Astrocyte (in vitro differentiated cells and primary cell): ENCODE measurements at regions not wholly inside any gene's neighbourhood (a gene's known extent, or its start where the extent isn't known, plus 50 kb on each side); places are given as distances from the start of the nearest gene placed in this dataset.

Source experiments
- DNase-seq: peaks from one replicate; pipeline ENCODE4 v3.0.0-alpha.2; 2010; ENCODE audit warnings: low read depth
- FAIRE-seq: peaks from 2 replicates; lab custom pipeline; 2011; peaks lifted over from hg19 to GRCh38; lab: Jason Lieb, UNC
- H2AFZ ChIP-seq: 2 replicates; pipeline ENCODE4 v1.6.0; 2012; ENCODE audit warnings: low read depth, low read length, inconsistent platforms
- H3K27ac ChIP-seq: 2 replicates; pipeline ENCODE4 v1.5.1; 2011; ENCODE audit warnings: low read depth, low read length, inconsistent platforms
- H3K27me3 ChIP-seq: 2 replicates; pipeline ENCODE4 v1.6.0; 2011; ENCODE audit warnings: low read length, inconsistent platforms; ENCODE audit not compliant: insufficient read depth
- H3K36me3 ChIP-seq: 2 replicates; pipeline ENCODE4 v1.5.1; 2011; ENCODE audit warnings: low read length, inconsistent platforms; ENCODE audit not compliant: insufficient read depth
- H3K4me1 ChIP-seq: 2 replicates; pipeline ENCODE4 v1.5.1; 2011; ENCODE audit warnings: low read length, inconsistent platforms; ENCODE audit not compliant: insufficient read depth
- H3K4me2 ChIP-seq: 2 replicates; pipeline ENCODE4 v1.6.0; 2012; ENCODE audit warnings: low read length, inconsistent platforms
- H3K4me3 ChIP-seq: 2 replicates; pipeline ENCODE4 v1.5.1; 2011; ENCODE audit warnings: low read depth, mild to moderate bottlenecking, low read length, inconsistent platforms; ENCODE audit not compliant: insufficient read depth
- H3K79me2 ChIP-seq: 2 replicates; pipeline ENCODE4 v1.6.0; 2012; ENCODE audit warnings: mild to moderate bottlenecking, low read length, inconsistent platforms; ENCODE audit not compliant: insufficient read depth
- H3K9ac ChIP-seq: 2 replicates; pipeline ENCODE4 v1.6.0; 2012; ENCODE audit warnings: mild to moderate bottlenecking, low read length, inconsistent platforms
- H3K9me3 ChIP-seq: 2 replicates; pipeline ENCODE4 v1.5.1; 2012; ENCODE audit warnings: low read depth, mild to moderate bottlenecking, low read length, inconsistent platforms; ENCODE audit not compliant: insufficient read depth
- H4K20me1 ChIP-seq: 2 replicates; pipeline ENCODE4 v1.6.0; 2012; ENCODE audit warnings: low read length, inconsistent platforms; ENCODE audit not compliant: insufficient read depth
- H3K27ac Mint-ChIP-seq: one replicate; pipeline ENCODE4 v1.8.0; 2021; ENCODE audit warnings: mild to moderate bottlenecking, mixed read lengths; ENCODE audit not compliant: unreplicated experiment
- H3K27me3 Mint-ChIP-seq: one replicate; pipeline ENCODE4 v1.8.0; 2021; ENCODE audit warnings: low read depth, mixed read lengths; ENCODE audit not compliant: unreplicated experiment
- H3K36me3 Mint-ChIP-seq: one replicate; pipeline ENCODE4 v1.8.0; 2021; ENCODE audit warnings: low read depth, mixed read lengths; ENCODE audit not compliant: unreplicated experiment
- H3K4me1 Mint-ChIP-seq: one replicate; pipeline ENCODE4 v1.8.0; 2021; ENCODE audit warnings: low read depth, mixed read lengths; ENCODE audit not compliant: unreplicated experiment
- H3K4me3 Mint-ChIP-seq: one replicate; pipeline ENCODE4 v1.8.0; 2021; ENCODE audit warnings: mild to moderate bottlenecking, moderate library complexity, mixed read lengths; ENCODE audit not compliant: unreplicated experiment
- H3K9me3 Mint-ChIP-seq: one replicate; pipeline ENCODE4 v1.8.0; 2021; ENCODE audit warnings: mild to moderate bottlenecking, mixed read lengths; ENCODE audit not compliant: unreplicated experiment
- CTCF ChIP-seq: IDR thresholded peaks from 2 replicates; pipeline ENCODE4 v1.5.1; 2011; ENCODE audit warnings: low read depth, mild to moderate bottlenecking, inconsistent platforms, low read length, moderate library complexity; ENCODE audit not compliant: insufficient read depth
- EZH2 ChIP-seq: IDR thresholded peaks from 2 replicates; pipeline ENCODE4 v1.6.1; 2012; ENCODE audit warnings: mild to moderate bottlenecking, low read length, inconsistent platforms; ENCODE audit not compliant: insufficient read depth

- Histone ChIP-seq H3K4me1 (no peaks in the 10 kb centered on the region), H3K9ac (no peak overlapping the region), H3K27me3 (peaks cover 19% of the 10 kb centered on the region), H4K20me1 (no peaks in the 10 kb centered on the region), H3K27ac (no peak overlapping the region), H2AFZ (no peak overlapping the region), H3K4me3 (no peak overlapping the region), H3K36me3 (no peaks in the 10 kb centered on the region), H3K9me3 (no peaks in the 10 kb centered on the region), H3K4me2 (no peak overlapping the region), H3K79me2 (no peaks in the 10 kb centered on the region)
- no peaks in the 10 kb centered on the region for H3K36me3 Mint-ChIP-seq
- TF ChIP-seq EZH2 (no peak), CTCF (no peak)
- H3K4me3 Mint-ChIP-seq: no peak overlapping the region
- peaks cover 31% of the 10 kb centered on the region for H3K27me3 Mint-ChIP-seq
- DNase-seq (no peak), FAIRE-seq (no peak)
- peaks cover 2% of the 10 kb centered on the region for H3K4me1 Mint-ChIP-seq
- H3K27ac Mint-ChIP-seq: no peak overlapping the region
- H3K9me3 Mint-ChIP-seq: no peaks in the 10 kb centered on the region
Observed at GRCh38 chr12:107840186-107840585, 65.7 kb downstream of the ASCL4 start.

- Histone ChIP-seq H3K27ac (no peak overlapping the region), H3K27me3 (peaks cover 38% of the 10 kb centered on the region), H2AFZ (peak overlapping the region; percentile 71), H3K4me3 (peak overlapping the region; percentile 37), H3K4me2 (peak overlapping the region; percentile 82), H3K9me3 (no peaks in the 10 kb centered on the region), H3K36me3 (no peaks in the 10 kb centered on the region), H3K9ac (no peak overlapping the region), H4K20me1 (no peaks in the 10 kb centered on the region), H3K4me1 (no peaks in the 10 kb centered on the region), H3K79me2 (no peaks in the 10 kb centered on the region)
- Mint-ChIP-seq H3K27me3 (peaks cover 43% of the 10 kb centered on the region), H3K9me3 (no peaks in the 10 kb centered on the region), H3K27ac (no peak overlapping the region), H3K4me3 (peak overlapping the region; percentile 79), H3K36me3 (no peaks in the 10 kb centered on the region), H3K4me1 (peaks cover 5% of the 10 kb centered on the region)
- DNase-seq (peak; percentile 5), FAIRE-seq (no peak)
- no peak for TF ChIP-seq CTCF
- peak; percentile 75 for TF ChIP-seq EZH2
Observed at GRCh38 chr12:107843351-107844311, 69.1 kb downstream of the ASCL4 start.
